ENCODE measurements at regions not wholly inside any gene's neighbourhood (a gene's known extent, or its start where the extent isn't known, plus 50 kb on each side); places are given as distances from the start of the nearest gene placed in this dataset.

DNA sequence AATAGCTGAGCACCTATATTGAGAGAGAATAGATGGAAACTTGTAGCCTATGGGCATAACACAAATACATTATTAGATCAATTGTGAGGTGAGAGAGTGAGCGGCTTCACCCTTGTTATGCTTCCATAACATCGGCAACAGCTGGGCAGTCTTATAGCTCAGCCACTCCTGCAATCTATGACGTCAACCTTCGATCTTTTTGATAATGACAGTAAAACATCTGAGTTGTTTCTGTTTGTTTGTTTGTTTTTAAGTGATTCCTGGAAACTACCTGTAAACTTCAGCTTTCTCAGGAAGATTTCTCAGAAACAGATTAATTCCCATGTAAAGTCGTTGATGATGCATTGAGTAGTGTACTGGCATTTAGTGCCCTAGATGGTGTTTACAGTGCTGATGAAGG lies 90.0 kb downstream of the DSEL start:
- TF ChIP-seq, protein P1, sequence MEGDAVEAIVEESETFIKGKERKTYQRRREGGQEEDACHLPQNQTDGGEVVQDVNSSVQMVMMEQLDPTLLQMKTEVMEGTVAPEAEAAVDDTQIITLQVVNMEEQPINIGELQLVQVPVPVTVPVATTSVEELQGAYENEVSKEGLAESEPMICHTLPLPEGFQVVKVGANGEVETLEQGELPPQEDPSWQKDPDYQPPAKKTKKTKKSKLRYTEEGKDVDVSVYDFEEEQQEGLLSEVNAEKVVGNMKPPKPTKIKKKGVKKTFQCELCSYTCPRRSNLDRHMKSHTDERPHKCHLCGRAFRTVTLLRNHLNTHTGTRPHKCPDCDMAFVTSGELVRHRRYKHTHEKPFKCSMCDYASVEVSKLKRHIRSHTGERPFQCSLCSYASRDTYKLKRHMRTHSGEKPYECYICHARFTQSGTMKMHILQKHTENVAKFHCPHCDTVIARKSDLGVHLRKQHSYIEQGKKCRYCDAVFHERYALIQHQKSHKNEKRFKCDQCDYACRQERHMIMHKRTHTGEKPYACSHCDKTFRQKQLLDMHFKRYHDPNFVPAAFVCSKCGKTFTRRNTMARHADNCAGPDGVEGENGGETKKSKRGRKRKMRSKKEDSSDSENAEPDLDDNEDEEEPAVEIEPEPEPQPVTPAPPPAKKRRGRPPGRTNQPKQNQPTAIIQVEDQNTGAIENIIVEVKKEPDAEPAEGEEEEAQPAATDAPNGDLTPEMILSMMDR (IDR thresholded peaks at IDR 0.05; ENCODE audit: low read length), result no peak
- TF ChIP-seq EZH2 (IDR thresholded peaks at IDR 0.05; ENCODE audit: borderline replicate concordance, low read length), result no peak
